NCI-H1092 treated with DMSO at 0.1 percent for 48 hours (cell line): ENCODE measurements at regions not wholly inside any gene's neighbourhood (a gene's known extent, or its start where the extent isn't known, plus 50 kb on each side); places are given as distances from the start of the nearest gene placed in this dataset.

Experiments
- DNase-seq: peaks from one replicate; lab custom pipeline; 2025; lab: John Stamatoyannopoulos, UW

GRCh38 chr18:47758000-47758399 is 172.5 kb downstream of the SMAD2 start:
- no peak for DNase-seq

- DNase-seq, result peak; percentile 61
These were observed 174.0 kb downstream of the SMAD2 start for GRCh38 chr18:47756364-47757016.

GRCh38 chr18:47755102-47755456 is 175.4 kb downstream of the SMAD2 start:
- DNase-seq, result no peak

GRCh38 chr18:47754311-47755101 is 176.0 kb downstream of the SMAD2 start:
- peak; percentile 51 for DNase-seq

GRCh38 chr18:47752796-47753645 is 177.4 kb downstream of the SMAD2 start:
- no peak for DNase-seq

- DNase-seq, result no peak
These were observed 179.5 kb downstream of the SMAD2 start for GRCh38 chr18:47750889-47751423.

- DNase-seq, result no peak
These were observed 180.9 kb downstream of the SMAD2 start for GRCh38 chr18:47749600-47749973.

- DNase-seq, result peak; percentile 70
These were observed 181.4 kb downstream of the SMAD2 start for GRCh38 chr18:47748847-47749599.

- no peak for DNase-seq
These were observed 182.2 kb downstream of the SMAD2 start for GRCh38 chr18:47748093-47748796.

- no peak for DNase-seq
These were observed 183.1 kb downstream of the SMAD2 start for GRCh38 chr18:47747260-47747795.

GRCh38 chr18:47746615-47747014 is 183.8 kb downstream of the SMAD2 start:
- no peak for DNase-seq

GRCh38 chr18:47745227-47745626 is 185.2 kb downstream of the SMAD2 start:
- DNase-seq, result no peak

- DNase-seq, result no peak
These were observed 192.5 kb downstream of the SMAD2 start for GRCh38 chr18:47737956-47738355.

GRCh38 chr18:47737198-47737830 is 193.1 kb downstream of the SMAD2 start:
- DNase-seq, result no peak

GRCh38 chr18:47736376-47737140 is 193.9 kb downstream of the SMAD2 start:
- no peak for DNase-seq

GRCh38 chr18:47735041-47735702 is 195.3 kb downstream of the SMAD2 start:
- DNase-seq, result no peak

GRCh38 chr18:47731276-47731675 is 199.2 kb downstream of the SMAD2 start:
- no peak for DNase-seq

GRCh38 chr18:47730795-47731194 is 199.7 kb downstream of the SMAD2 start:
- no peak for DNase-seq

- DNase-seq, result no peak
These were observed 201.1 kb downstream of the SMAD2 start for GRCh38 chr18:47729356-47729755.
